H1 (cell line): ENCODE measurements at regions not wholly inside any gene's neighbourhood (a gene's known extent, or its start where the extent isn't known, plus 50 kb on each side); places are given as distances from the start of the nearest gene placed in this dataset.

Experiments used
- CTCF ChIA-PET: fragments of 300-600 bp; sonication (Branson Sonifier 250); formaldehyde crosslinking; loops from one replicate; lab custom pipeline; 2021; ENCODE audit not compliant: partially characterized antibody; lab: Charles Lee
- POLR2A ChIA-PET: fragments of 300-600 bp; sonication (Branson Sonifier 250); formaldehyde crosslinking; loops from one replicate; lab custom pipeline; 2021; ENCODE audit warnings: inconsistent platforms; ENCODE audit not compliant: partially characterized antibody; lab: Charles Lee
- DNase-seq, 2 experiments: peaks; one replicate each; pipeline versions ENCODE4 v3.0.0 to v3.0.0-alpha.2; 2010 to 2022; ENCODE audit warnings: low spot score in 2 of 2, low read depth in 1 of 2, mixed read lengths in 1 of 2
- FAIRE-seq: peaks from 2 replicates; lab custom pipeline; 2011; peaks lifted over from hg19 to GRCh38; lab: Jason Lieb, UNC
- H2AFZ ChIP-seq: 2 replicates; pipeline ENCODE4 v1.8.1; 2012; ENCODE audit warnings: low read length, inconsistent platforms
- H2AK5ac ChIP-seq: 2 replicates; pipeline ENCODE4 v1.6.1; 2013; ENCODE audit warnings: low read depth, low read length
- H2BK120ac ChIP-seq: replicated peaks from 2 replicates; pipeline ENCODE3; 2013; ENCODE audit warnings: low read depth, low read length, inconsistent platforms
- H2BK12ac ChIP-seq: 2 replicates; pipeline ENCODE4 v1.6.1; 2013; ENCODE audit warnings: low read depth, low read length
- H2BK15ac ChIP-seq: 2 replicates; pipeline ENCODE4 v1.6.1; 2013; ENCODE audit warnings: low read length
- H2BK20ac ChIP-seq: 2 replicates; pipeline ENCODE4 v1.6.1; 2013; ENCODE audit warnings: low read length
- H2BK5ac ChIP-seq: 2 replicates; pipeline ENCODE4 v1.6.1; 2013; ENCODE audit warnings: low read depth, low read length
- H3K14ac ChIP-seq: 2 replicates; pipeline ENCODE4 v1.6.1; 2013; ENCODE audit warnings: inconsistent platforms; ENCODE audit not compliant: insufficient read length
- H3K18ac ChIP-seq: 2 replicates; pipeline ENCODE4 v1.6.1; 2013; ENCODE audit warnings: low read length; ENCODE audit errors: extremely low read depth
- H3K23ac ChIP-seq: 2 replicates; pipeline ENCODE4 v1.6.1; 2013; ENCODE audit warnings: inconsistent platforms; ENCODE audit not compliant: insufficient read length
- H3K23me2 ChIP-seq: 2 replicates; pipeline ENCODE4 v1.6.1; 2013; ENCODE audit warnings: low read depth, low read length
- H3K27ac ChIP-seq: 2 replicates; pipeline ENCODE4 v1.6.1; 2011; ENCODE audit warnings: low read depth, low read length, inconsistent platforms
- H3K27me3 ChIP-seq, 4 experiments: replicated peaks in 1 of 4; 1 replicate in 1 of 4; 2 replicates in 3 of 4; pipeline versions ENCODE4 v1.6.1 to v1.8.1; 2011 to 2013; ENCODE audit warnings: low read length in 3 of 4, mild to moderate bottlenecking in 3 of 4, inconsistent platforms in 2 of 4, mixed read lengths in 2 of 4, moderate library complexity in 1 of 4; ENCODE audit not compliant: control insufficient read depth in 3 of 4, insufficient read depth in 3 of 4; ENCODE audit errors: extremely low read depth in 1 of 4
- H3K36me3 ChIP-seq, 4 experiments: 2 replicates each; pipeline versions ENCODE4 v1.6.1 to v1.8.1; 2011 to 2013; ENCODE audit warnings: mild to moderate bottlenecking in 4 of 4, low read length in 3 of 4, moderate library complexity in 2 of 4, control low read depth in 1 of 4, inconsistent platforms in 1 of 4; ENCODE audit not compliant: insufficient read depth in 4 of 4, control insufficient read depth in 2 of 4
- H3K4ac ChIP-seq: replicated peaks from 2 replicates; pipeline ENCODE3; 2013; ENCODE audit warnings: low read length, low read depth, mixed read lengths, inconsistent platforms; ENCODE audit not compliant: insufficient read length
- H3K4me1 ChIP-seq, 4 experiments: replicated peaks in 1 of 4; 1 replicate in 1 of 4; 2 replicates in 3 of 4; pipeline versions ENCODE4 v1.6.1 to v1.8.1; 2011 to 2013; ENCODE audit warnings: low read length in 3 of 4, inconsistent platforms in 2 of 4, mixed read lengths in 1 of 4; ENCODE audit not compliant: insufficient read depth in 4 of 4, control insufficient read depth in 3 of 4
- H3K4me2 ChIP-seq, 2 experiments: 2 replicates each; pipeline versions ENCODE4 v1.6.1 to v1.8.1; 2011 to 2013; ENCODE audit warnings: low read depth in 2 of 2, low read length in 2 of 2, control low read depth in 1 of 2, inconsistent platforms in 1 of 2, mild to moderate bottlenecking in 1 of 2; ENCODE audit not compliant: insufficient read depth in 1 of 2
- H3K4me3 ChIP-seq, 4 experiments: fragments of 200-600, 300-600 bp in 1 of 4; sonication (generic), shearing (Covaris generic), sonication (Bioruptor Twin) in 1 of 4; 2 replicates each; pipeline versions ENCODE4 v1.5.1 to v1.8.1; 2011 to 2016; ENCODE audit warnings: low read length in 4 of 4, low read depth in 3 of 4, control low read depth in 2 of 4, inconsistent platforms in 2 of 4, mild to moderate bottlenecking in 2 of 4, mixed read lengths in 1 of 4, moderate library complexity in 1 of 4; ENCODE audit not compliant: insufficient read depth in 2 of 4; ENCODE audit errors: extremely low read depth in 1 of 4
- H3K56ac ChIP-seq: replicated peaks from 2 replicates; pipeline ENCODE3; 2013; ENCODE audit warnings: low read depth, mild to moderate bottlenecking, mixed read lengths, low read length, inconsistent platforms; ENCODE audit not compliant: insufficient read length
- H3K79me1 ChIP-seq: 2 replicates; pipeline ENCODE4 v1.6.1; 2013; ENCODE audit warnings: low read depth, low read length, control low read depth
- H3K79me2 ChIP-seq, 2 experiments: 2 replicates each; pipeline versions ENCODE4 v1.6.1 to v1.8.1; 2012 to 2013; ENCODE audit warnings: low read length in 2 of 2, mild to moderate bottlenecking in 2 of 2, inconsistent platforms in 1 of 2; ENCODE audit not compliant: insufficient read depth in 2 of 2, control insufficient read depth in 1 of 2
- H3K9ac ChIP-seq, 4 experiments: replicated peaks in 1 of 4; 1 replicate in 1 of 4; 2 replicates in 3 of 4; pipeline versions ENCODE4 v1.6.1 to v1.8.1; 2011 to 2013; ENCODE audit warnings: low read depth in 3 of 4, low read length in 3 of 4, control low read depth in 2 of 4, mild to moderate bottlenecking in 2 of 4, moderate library complexity in 2 of 4, inconsistent platforms in 1 of 4; ENCODE audit errors: extremely low read depth in 1 of 4
- H3K9me3 ChIP-seq, 2 experiments: 2 replicates each; pipeline versions ENCODE4 v1.6.1 to v1.8.1; 2012 to 2013; ENCODE audit warnings: mild to moderate bottlenecking in 2 of 2, moderate library complexity in 2 of 2, control low read depth in 1 of 2, inconsistent platforms in 1 of 2, low read depth in 1 of 2, low read length in 1 of 2, mixed read lengths in 1 of 2; ENCODE audit not compliant: insufficient read depth in 2 of 2
- H4K20me1 ChIP-seq, 2 experiments: replicated peaks in 1 of 2; 2 replicates each; pipeline versions ENCODE3 to v1.8.1; 2011 to 2013; ENCODE audit warnings: inconsistent platforms in 2 of 2, low read length in 2 of 2, mild to moderate bottlenecking in 1 of 2; ENCODE audit not compliant: insufficient read depth in 2 of 2, control insufficient read depth in 1 of 2
- H4K5ac ChIP-seq: 2 replicates; pipeline ENCODE4 v1.6.1; 2013; ENCODE audit warnings: low read length, low read depth, mixed read lengths, inconsistent platforms; ENCODE audit not compliant: insufficient read length
- H4K8ac ChIP-seq: 2 replicates; pipeline ENCODE4 v1.8.0; 2013; ENCODE audit warnings: mild to moderate bottlenecking, moderate library complexity, low read length, inconsistent platforms; ENCODE audit not compliant: insufficient read depth; ENCODE audit errors: extremely low read depth
- H4K91ac ChIP-seq: replicated peaks from 2 replicates; pipeline ENCODE3; 2013; ENCODE audit warnings: low read length, mixed read lengths, inconsistent platforms; ENCODE audit not compliant: insufficient read length
- SUZ12 ChIP-seq: fragments of 200-600 bp; sonication (generic); IDR thresholded peaks from 2 replicates; pipeline ENCODE4 v1.6.1; 2012; ENCODE audit warnings: mild to moderate bottlenecking, inconsistent platforms, low read length, moderate library complexity, mixed read lengths
- TCF12 ChIP-seq: IDR thresholded peaks from 2 replicates; pipeline ENCODE4 v1.6.1; 2011; ENCODE audit warnings: low read depth, mild to moderate bottlenecking, low read length
- WGBS, 2 experiments: shearing (Covaris generic) in 1 of 2; methylation state at CpG; one replicate each; pipeline versions ENCODE4 v1.1.6 to v1.1.7; 2013 to 2015; ENCODE audit warnings: low lambda C conversion rate in 2 of 2, mixed read lengths in 2 of 2, inconsistent platforms in 1 of 2, low coverage in 1 of 2, missing lambda C conversion rate in 1 of 2; ENCODE audit not compliant: insufficient replicate concordance in 2 of 2, insufficient coverage in 1 of 2, insufficient read length in 1 of 2; ENCODE audit errors: extremely low coverage in 1 of 2, missing lambda C conversion rate in 1 of 2; 5-methylcytosine and 5-hydroxymethylcytosine counted together
- TF ChIP-seq, protein P1 (sequence below): IDR thresholded peaks from 2 replicates; pipeline ENCODE4 v1.6.1; 2012; ENCODE audit warnings: low read length, inconsistent platforms

DNA sequence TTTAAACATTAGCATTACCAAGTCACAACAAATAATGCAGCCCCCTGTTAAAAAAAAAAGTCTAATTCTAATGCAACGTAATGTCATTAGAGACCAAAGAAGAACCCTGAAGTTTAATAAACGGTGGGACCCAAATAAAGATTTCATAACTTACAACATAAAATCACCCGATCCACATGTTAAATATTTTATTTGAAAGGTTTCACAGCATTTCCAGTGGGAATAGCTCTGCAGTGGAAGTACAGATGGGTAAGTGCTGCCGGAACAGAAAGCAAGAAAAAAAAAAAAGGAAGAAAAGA, 320.6 kb upstream of the ZMIZ1 start:
- Histone ChIP-seq H2BK12ac (no peak overlapping the region), H3K4me1 (peaks cover 0 to 5% (median 3%) of the 10 kb centered on the region in 4 experiments; a peak in 3 of 7 replicates), H3K79me1 (no peaks in the 10 kb centered on the region), H4K20me1 (no peaks in the 10 kb centered on the region), H2BK20ac (no peak overlapping the region), H3K4ac (no peak overlapping the region), H3K18ac (no peak overlapping the region), H3K9me3 (no peaks in the 10 kb centered on the region), H2BK5ac (no peak overlapping the region), H4K8ac (no peak overlapping the region), H3K36me3 (no peaks in the 10 kb centered on the region), H3K14ac (no peak overlapping the region), H2AK5ac (no peak overlapping the region), H3K27ac (no peak overlapping the region), H2BK15ac (no peak overlapping the region), H3K23me2 (peaks cover 3% of the 10 kb centered on the region; the same call in 1 of the 2 replicates), H3K56ac (no peak overlapping the region), H3K4me2 (no peak overlapping the region), H2BK120ac (no peak overlapping the region), H4K5ac (no peak overlapping the region), H2AFZ (no peak overlapping the region), H3K79me2 (no peaks in the 10 kb centered on the region), H3K23ac (no peak overlapping the region), H3K4me3 (no peak overlapping the region), H3K9ac (no peak overlapping the region), H4K91ac (no peak overlapping the region), H3K27me3 (no peaks in the 10 kb centered on the region; a peak in 1 of 7 replicates)
- DNase-seq: no peak
- FAIRE-seq: no peak
- ChIA-PET CTCF (interaction anchor here (1.0 kb wide), 1 partner anchor 75 kb away, joined by 3 read pairs; no protein-coding TSS in a partner anchor), POLR2A (no interaction called here)
- TF ChIP-seq, protein P1, sequence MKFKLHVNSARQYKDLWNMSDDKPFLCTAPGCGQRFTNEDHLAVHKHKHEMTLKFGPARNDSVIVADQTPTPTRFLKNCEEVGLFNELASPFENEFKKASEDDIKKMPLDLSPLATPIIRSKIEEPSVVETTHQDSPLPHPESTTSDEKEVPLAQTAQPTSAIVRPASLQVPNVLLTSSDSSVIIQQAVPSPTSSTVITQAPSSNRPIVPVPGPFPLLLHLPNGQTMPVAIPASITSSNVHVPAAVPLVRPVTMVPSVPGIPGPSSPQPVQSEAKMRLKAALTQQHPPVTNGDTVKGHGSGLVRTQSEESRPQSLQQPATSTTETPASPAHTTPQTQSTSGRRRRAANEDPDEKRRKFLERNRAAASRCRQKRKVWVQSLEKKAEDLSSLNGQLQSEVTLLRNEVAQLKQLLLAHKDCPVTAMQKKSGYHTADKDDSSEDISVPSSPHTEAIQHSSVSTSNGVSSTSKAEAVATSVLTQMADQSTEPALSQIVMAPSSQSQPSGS: no peak
- TF ChIP-seq TCF12: no peak
- TF ChIP-seq SUZ12: no peak
- 76% methylated on average over 4 of the region's 4 CpGs; no CpG with 5 or more reads in 1 of the 2 experiments for WGBS, 2 experiments
